ENCODE measurements at regions not wholly inside any gene's neighbourhood (a gene's known extent, or its start where the extent isn't known, plus 50 kb on each side); places are given as distances from the start of the nearest gene placed in this dataset.

GRCh38 chr3:94873751-94874150 is 810.9 kb downstream of the NSUN3 start:
- ATAC-seq (ENCODE audit: insufficient read depth, low read depth) (no peak), DNase-seq (no peak)
- H3K27me3 ChIP-seq (ENCODE audit: insufficient read depth, low read length, poor library complexity): no peaks in the 10 kb centered on the region
- peaks cover 13% of the 10 kb centered on the region for H3K9me3 ChIP-seq (ENCODE audit: insufficient read depth, low read length, severe bottlenecking)
- H3K4me2 ChIP-seq (ENCODE audit: insufficient read depth, low read length): no peak overlapping the region
- H3K79me2 ChIP-seq (ENCODE audit: insufficient read depth, low read length): no peaks in the 10 kb centered on the region
- no peak overlapping the region for H3K27ac ChIP-seq (ENCODE audit: low read length)
- H3K36me3 ChIP-seq (ENCODE audit: insufficient read depth, low read length): no peaks in the 10 kb centered on the region
- TF ChIP-seq EZH2 (IDR thresholded peaks at IDR 0.05; ENCODE audit: borderline replicate concordance, low read depth, low read length, severe bottlenecking) (no peak), CTCF (IDR thresholded peaks at IDR 0.05; ENCODE audit: borderline replicate concordance, extremely low read depth, low read length, poor library complexity, severe bottlenecking) (no peak)
- no peaks in the 10 kb centered on the region for H3K4me1 ChIP-seq (ENCODE audit: insufficient read depth, low read length)
- H3K9ac ChIP-seq (ENCODE audit: low read depth, low read length): no peak overlapping the region
- H4K20me1 ChIP-seq (ENCODE audit: insufficient read depth, low read length): no peaks in the 10 kb centered on the region
- no peak overlapping the region for H2AFZ ChIP-seq (ENCODE audit: low read depth, low read length)
- no peak overlapping the region for H3K4me3 ChIP-seq (ENCODE audit: low read depth in 1 of 2, low read length in 2 of 2)

GRCh38 chr3:94875149-94875548 is 812.3 kb downstream of the NSUN3 start:
- Histone ChIP-seq H3K36me3 (ENCODE audit: insufficient read depth, low read length) (no peaks in the 10 kb centered on the region), H3K79me2 (ENCODE audit: insufficient read depth, low read length) (no peaks in the 10 kb centered on the region), H3K27ac (ENCODE audit: low read length) (no peak overlapping the region), H3K4me2 (ENCODE audit: insufficient read depth, low read length) (no peak overlapping the region), H3K9me3 (ENCODE audit: insufficient read depth, low read length, severe bottlenecking) (peaks cover 13% of the 10 kb centered on the region), H4K20me1 (ENCODE audit: insufficient read depth, low read length) (no peaks in the 10 kb centered on the region), H2AFZ (ENCODE audit: low read depth, low read length) (no peak overlapping the region), H3K27me3 (ENCODE audit: insufficient read depth, low read length, poor library complexity) (no peaks in the 10 kb centered on the region), H3K4me1 (ENCODE audit: insufficient read depth, low read length) (no peaks in the 10 kb centered on the region), H3K9ac (ENCODE audit: low read depth, low read length) (no peak overlapping the region), H3K4me3 (ENCODE audit: low read depth in 1 of 2, low read length in 2 of 2) (no peak overlapping the region)
- no peak for DNase-seq
- TF ChIP-seq CTCF (IDR thresholded peaks at IDR 0.05; ENCODE audit: borderline replicate concordance, extremely low read depth, low read length, poor library complexity, severe bottlenecking) (no peak), EZH2 (IDR thresholded peaks at IDR 0.05; ENCODE audit: borderline replicate concordance, low read depth, low read length, severe bottlenecking) (no peak)
- ATAC-seq (ENCODE audit: insufficient read depth, low read depth): no peak

- no peak for TF ChIP-seq CTCF (IDR thresholded peaks at IDR 0.05; ENCODE audit: borderline replicate concordance, extremely low read depth, low read length, poor library complexity, severe bottlenecking)
- no peak for TF ChIP-seq EZH2 (IDR thresholded peaks at IDR 0.05; ENCODE audit: borderline replicate concordance, low read depth, low read length, severe bottlenecking)
- DNase-seq: no peak
- H3K4me3 ChIP-seq (ENCODE audit: low read depth in 1 of 2, low read length in 2 of 2): no peak overlapping the region
These were observed 824.2 kb downstream of the NSUN3 start for GRCh38 chr3:94887065-94887464.

GRCh38 chr3:94896994-94897393 is 834.1 kb downstream of the NSUN3 start:
- no peaks in the 10 kb centered on the region for H3K27me3 ChIP-seq (ENCODE audit: insufficient read depth, low read length, poor library complexity)
- DNase-seq: no peak
- no peaks in the 10 kb centered on the region for H3K4me1 ChIP-seq (ENCODE audit: insufficient read depth, low read length)
- H3K27ac ChIP-seq (ENCODE audit: low read length): no peak overlapping the region
- no peaks in the 10 kb centered on the region for H3K36me3 ChIP-seq (ENCODE audit: insufficient read depth, low read length)
- no peaks in the 10 kb centered on the region for H3K79me2 ChIP-seq (ENCODE audit: insufficient read depth, low read length)
- TF ChIP-seq EZH2 (IDR thresholded peaks at IDR 0.05; ENCODE audit: borderline replicate concordance, low read depth, low read length, severe bottlenecking) (no peak), CTCF (IDR thresholded peaks at IDR 0.05; ENCODE audit: borderline replicate concordance, extremely low read depth, low read length, poor library complexity, severe bottlenecking) (no peak)
- no peaks in the 10 kb centered on the region for H4K20me1 ChIP-seq (ENCODE audit: insufficient read depth, low read length)
- no peak overlapping the region for H3K4me3 ChIP-seq (ENCODE audit: low read depth in 1 of 2, low read length in 2 of 2)
- H3K4me2 ChIP-seq (ENCODE audit: insufficient read depth, low read length): no peak overlapping the region
- no peak overlapping the region for H2AFZ ChIP-seq (ENCODE audit: low read depth, low read length)
- ATAC-seq (ENCODE audit: insufficient read depth, low read depth): no peak
- H3K9ac ChIP-seq (ENCODE audit: low read depth, low read length): no peak overlapping the region
- H3K9me3 ChIP-seq (ENCODE audit: insufficient read depth, low read length, severe bottlenecking): no peaks in the 10 kb centered on the region

More at GRCh38 chr3:94887065-94887464, 824.2 kb downstream of the NSUN3 start:
- Histone ChIP-seq H4K20me1 (ENCODE audit: insufficient read depth, low read length) (no peaks in the 10 kb centered on the region), H3K36me3 (ENCODE audit: insufficient read depth, low read length) (no peaks in the 10 kb centered on the region), H3K4me1 (ENCODE audit: insufficient read depth, low read length) (no peaks in the 10 kb centered on the region), H3K27ac (ENCODE audit: low read length) (no peak overlapping the region), H3K9me3 (ENCODE audit: insufficient read depth, low read length, severe bottlenecking) (no peaks in the 10 kb centered on the region), H3K9ac (ENCODE audit: low read depth, low read length) (no peak overlapping the region), H3K27me3 (ENCODE audit: insufficient read depth, low read length, poor library complexity) (no peaks in the 10 kb centered on the region), H3K79me2 (ENCODE audit: insufficient read depth, low read length) (no peaks in the 10 kb centered on the region), H3K4me2 (ENCODE audit: insufficient read depth, low read length) (no peak overlapping the region), H2AFZ (ENCODE audit: low read depth, low read length) (no peak overlapping the region)
- ATAC-seq (ENCODE audit: insufficient read depth, low read depth): no peak

Measured in DND-41 (cell line).